Gastrocnemius medialis (tissue), 4 donors: ENCODE measurements at regions not wholly inside any gene's neighbourhood (a gene's known extent, or its start where the extent isn't known, plus 50 kb on each side); places are given as distances from the start of the nearest gene placed in this dataset.

Experiments
- POLR2A ChIP-seq, 2 donors: fragments of 450-650 bp; IDR thresholded peaks; one replicate each; pipeline ENCODE4 v1.6.1; 2017; ENCODE audit warnings: antibody characterized with exemption in 2 of 2, mild to moderate bottlenecking in 2 of 2, moderate library complexity in 2 of 2
- TF ChIP-seq, protein P1 (sequence below), 5 experiments: fragments of 450-650 bp in 3 of 5; fragments of 200-600 bp in 2 of 5; sonication (generic) in 2 of 5; IDR thresholded peaks in 4 of 5; conservative IDR thresholded peaks in 1 of 5; 1 replicate in 4 of 5; 2 replicates in 1 of 5; pipeline ENCODE4 v1.5.1; 2016 to 2019; ENCODE audit warnings: antibody characterized with exemption in 5 of 5, mild to moderate bottlenecking in 3 of 5, moderate library complexity in 3 of 5

DNA sequence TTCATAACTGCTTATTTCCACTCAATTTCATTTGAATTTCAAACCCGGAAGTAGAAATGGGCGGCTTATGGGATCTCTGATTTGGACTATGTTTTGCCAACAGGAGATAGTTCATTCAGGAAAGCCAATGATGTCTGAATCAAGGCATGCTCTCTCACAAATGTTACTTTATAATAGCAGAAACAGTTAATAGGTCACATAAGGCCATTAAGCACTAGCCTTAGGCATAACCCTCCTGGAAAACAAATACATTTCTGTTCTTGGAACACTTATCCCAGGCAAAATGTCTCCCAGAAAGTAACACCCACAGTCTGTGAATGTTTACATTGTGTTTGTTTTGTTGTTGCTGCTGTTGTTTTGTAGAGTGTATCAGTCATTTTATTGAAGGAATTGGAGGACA is 1347.2 kb upstream of the PCDH7 start:
- TF ChIP-seq, protein P1, sequence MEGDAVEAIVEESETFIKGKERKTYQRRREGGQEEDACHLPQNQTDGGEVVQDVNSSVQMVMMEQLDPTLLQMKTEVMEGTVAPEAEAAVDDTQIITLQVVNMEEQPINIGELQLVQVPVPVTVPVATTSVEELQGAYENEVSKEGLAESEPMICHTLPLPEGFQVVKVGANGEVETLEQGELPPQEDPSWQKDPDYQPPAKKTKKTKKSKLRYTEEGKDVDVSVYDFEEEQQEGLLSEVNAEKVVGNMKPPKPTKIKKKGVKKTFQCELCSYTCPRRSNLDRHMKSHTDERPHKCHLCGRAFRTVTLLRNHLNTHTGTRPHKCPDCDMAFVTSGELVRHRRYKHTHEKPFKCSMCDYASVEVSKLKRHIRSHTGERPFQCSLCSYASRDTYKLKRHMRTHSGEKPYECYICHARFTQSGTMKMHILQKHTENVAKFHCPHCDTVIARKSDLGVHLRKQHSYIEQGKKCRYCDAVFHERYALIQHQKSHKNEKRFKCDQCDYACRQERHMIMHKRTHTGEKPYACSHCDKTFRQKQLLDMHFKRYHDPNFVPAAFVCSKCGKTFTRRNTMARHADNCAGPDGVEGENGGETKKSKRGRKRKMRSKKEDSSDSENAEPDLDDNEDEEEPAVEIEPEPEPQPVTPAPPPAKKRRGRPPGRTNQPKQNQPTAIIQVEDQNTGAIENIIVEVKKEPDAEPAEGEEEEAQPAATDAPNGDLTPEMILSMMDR (IDR thresholded peaks at IDR 0.05 in 4 of 5, conservative IDR thresholded peaks at IDR 0.05 in 1 of 5) = no peak
- TF ChIP-seq POLR2A (IDR thresholded peaks at IDR 0.05) = no peak
